Naive thymus-derived CD4-positive, alpha-beta T cell (primary cell): ENCODE measurements at regions not wholly inside any gene's neighbourhood (a gene's known extent, or its start where the extent isn't known, plus 50 kb on each side); places are given as distances from the start of the nearest gene placed in this dataset.
"Not testable (repeated sequence)": the region's sequence is repeated elsewhere in the genome, so short reads cannot be mapped to it uniquely, and the experiment has no call there.

Source experiments
- ATAC-seq: fragments of 150-1000 bp; cut with Tn5 transposase; 2 replicates; pipeline ENCODE4 v1.10.0; 2021; ENCODE audit warnings: mild to moderate bottlenecking, moderate library complexity
- CTCF ChIA-PET: fragments of 350-600 bp; sonication (Branson Sonifier 250); formaldehyde crosslinking; loops from one replicate; lab custom pipeline; 2021; ENCODE audit warnings: antibody characterized with exemption; lab: Charles Lee
- POLR2A ChIA-PET: fragments of 350-600 bp; sonication (Branson Sonifier 250); formaldehyde crosslinking; loops from one replicate; lab custom pipeline; 2021; ENCODE audit warnings: antibody characterized with exemption, inconsistent platforms; lab: Charles Lee
- DNase-seq, 9 donors: peaks; one replicate each; pipeline versions ENCODE4 v3.0.0 to v3.0.0-alpha.2; 2020 to 2022; ENCODE audit warnings: mixed read lengths in 1 of 9
- H3K27ac ChIP-seq: one replicate; pipeline ENCODE4 v1.7.0; 2013; ENCODE audit warnings: mild to moderate bottlenecking, low read depth, low read length, moderate library complexity
- H3K27me3 ChIP-seq, 2 donors: one replicate each; pipeline ENCODE4 v1.7.0; 2013; ENCODE audit warnings: low read length in 2 of 2, mild to moderate bottlenecking in 2 of 2, moderate library complexity in 2 of 2; ENCODE audit not compliant: control insufficient read depth in 2 of 2, insufficient read depth in 2 of 2
- H3K36me3 ChIP-seq, 3 experiments: 1 replicate in 2 of 3; 2 replicates in 1 of 3; pipeline ENCODE4 v1.7.0; 2013; ENCODE audit warnings: low read length in 3 of 3, mild to moderate bottlenecking in 3 of 3, moderate library complexity in 1 of 3; ENCODE audit not compliant: insufficient read depth in 3 of 3, control insufficient read depth in 2 of 3
- H3K4me1 ChIP-seq, 2 donors: one replicate each; pipeline ENCODE4 v1.7.0; 2013; ENCODE audit warnings: low read length in 2 of 2, mild to moderate bottlenecking in 2 of 2, moderate library complexity in 1 of 2; ENCODE audit not compliant: control insufficient read depth in 2 of 2, insufficient read depth in 2 of 2
- H3K4me3 ChIP-seq: 2 replicates; pipeline ENCODE4 v1.7.0; 2013; ENCODE audit warnings: mild to moderate bottlenecking, low read length
- H3K9me3 ChIP-seq, 3 experiments: 1 replicate in 2 of 3; 2 replicates in 1 of 3; pipeline ENCODE4 v1.7.0; 2013; ENCODE audit warnings: low read length in 3 of 3; ENCODE audit not compliant: control insufficient read depth in 2 of 3
- H3K27ac Mint-ChIP-seq, 9 donors: one replicate each; pipeline ENCODE4 v1.8.0; 2020 to 2022; ENCODE audit warnings: mixed read lengths in 9 of 9, mild to moderate bottlenecking in 8 of 9, moderate library complexity in 5 of 9, inconsistent platforms in 2 of 9
- H3K27me3 Mint-ChIP-seq, 5 donors: one replicate each; pipeline ENCODE4 v1.8.0; 2021 to 2022; ENCODE audit warnings: mixed read lengths in 5 of 5, mild to moderate bottlenecking in 1 of 5
- H3K36me3 Mint-ChIP-seq, 5 donors: one replicate each; pipeline ENCODE4 v1.8.0; 2020 to 2022; ENCODE audit warnings: mixed read lengths in 5 of 5, mild to moderate bottlenecking in 3 of 5, inconsistent platforms in 1 of 5
- H3K4me1 Mint-ChIP-seq, 7 donors: one replicate each; pipeline ENCODE4 v1.8.0; 2020 to 2022; ENCODE audit warnings: mixed read lengths in 7 of 7, mild to moderate bottlenecking in 3 of 7, inconsistent platforms in 1 of 7
- H3K4me3 Mint-ChIP-seq, 10 donors: one replicate each; pipeline ENCODE4 v1.8.0; 2020 to 2022; ENCODE audit warnings: mild to moderate bottlenecking in 10 of 10, mixed read lengths in 10 of 10, moderate library complexity in 6 of 10, inconsistent platforms in 2 of 10
- H3K9me3 Mint-ChIP-seq, 11 donors: one replicate each; pipeline ENCODE4 v1.8.0; 2020 to 2022; ENCODE audit warnings: mixed read lengths in 11 of 11, mild to moderate bottlenecking in 4 of 11, inconsistent platforms in 1 of 11, moderate library complexity in 1 of 11
- intact Hi-C, 2 donors: fragments of 100-400 bp; cut with micrococcal nuclease; formaldehyde crosslinking; loops; one replicate each; pipeline ENCODE4 v1.15.1; 2023

DNA sequence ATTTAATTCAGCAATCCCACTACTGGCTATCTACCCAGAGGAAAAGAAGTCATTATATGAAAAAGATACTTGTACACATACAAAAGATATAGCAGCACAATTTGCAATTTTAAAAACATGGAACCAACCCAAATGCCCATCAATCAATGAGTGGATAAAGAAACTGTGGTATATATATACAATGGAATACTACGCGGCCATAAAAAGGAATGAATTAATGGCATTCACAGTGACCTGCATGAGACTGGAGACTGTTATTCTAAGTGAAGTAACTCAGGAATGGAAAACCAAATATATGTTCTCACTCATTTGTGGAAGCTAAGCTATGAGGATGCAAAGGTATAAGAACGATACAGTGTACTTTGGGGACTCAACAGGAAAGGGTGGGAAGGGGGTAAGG, 102.8 kb upstream of the KCNMA1 start:
- H3K27ac ChIP-seq, DNase-seq, CTCF ChIA-PET, H3K36me3 ChIP-seq, intact Hi-C loops, ATAC-seq, H3K4me3 Mint-ChIP-seq, H3K9me3 ChIP-seq, H3K4me1 Mint-ChIP-seq, H3K27ac Mint-ChIP-seq, H3K27me3 ChIP-seq, H3K4me1 ChIP-seq, POLR2A ChIA-PET, H3K4me3 ChIP-seq: not testable (repeated sequence)
- H3K9me3 Mint-ChIP-seq = peaks cover 7 to 46% (median 18%) of the 10 kb centered on the region in 11 donors
- H3K27me3 Mint-ChIP-seq = peaks cover 3 to 13% (median 12%) of the 10 kb centered on the region in 5 donors
- peaks cover 0 to 16% (median 5%) of the 10 kb centered on the region in 5 donors for H3K36me3 Mint-ChIP-seq

DNA sequence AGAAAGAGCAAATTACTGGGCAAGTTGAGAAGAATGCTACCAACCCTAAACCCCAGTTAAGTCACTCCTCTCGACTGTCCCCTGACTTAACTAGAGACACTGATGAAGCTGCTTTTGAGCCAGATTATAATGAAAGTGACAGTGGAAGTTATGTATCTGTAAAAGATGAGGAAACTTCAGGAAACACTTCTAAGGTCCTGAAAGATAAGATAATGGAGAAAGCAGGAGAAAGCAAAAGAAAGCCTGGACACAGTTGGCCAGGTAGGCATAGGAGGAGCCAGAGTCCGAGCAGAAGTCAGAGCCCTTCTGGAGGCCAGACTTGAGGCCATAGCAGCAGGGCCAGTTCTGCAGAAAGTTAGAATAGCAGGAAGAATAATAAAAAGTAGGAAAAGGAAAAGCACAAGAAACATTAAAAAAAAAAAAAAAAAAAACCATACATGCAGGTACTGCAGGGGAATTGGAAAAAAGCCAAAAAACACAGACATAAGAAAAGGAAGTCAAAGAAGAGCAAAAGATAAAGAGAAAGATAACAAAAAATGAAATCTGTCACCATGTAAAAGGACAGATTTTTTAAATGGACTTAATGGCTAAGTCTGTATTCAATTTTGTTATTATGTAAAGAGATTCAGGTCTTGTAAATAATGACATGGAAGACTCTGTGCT, 101.0 kb upstream of the KCNMA1 start:
- ATAC-seq (no peak), DNase-seq (no peak)
- no peak overlapping the region for H3K4me3 ChIP-seq
- CTCF ChIA-PET = no interaction called here
- peaks cover 3 to 12% (median 9%) of the 10 kb centered on the region in 5 donors for H3K27me3 Mint-ChIP-seq
- peaks cover 0 to 5% (median 0%) of the 10 kb centered on the region in 7 donors for H3K4me1 Mint-ChIP-seq
- peaks cover 0 to 7% (median 0%) of the 10 kb centered on the region in 3 experiments for H3K9me3 ChIP-seq
- intact Hi-C loops = no loop called here
- H3K4me1 ChIP-seq = no peaks in the 10 kb centered on the region
- H3K4me3 Mint-ChIP-seq = no peak overlapping the region
- no peak overlapping the region for H3K27ac Mint-ChIP-seq
- H3K27ac ChIP-seq = no peak overlapping the region
- POLR2A ChIA-PET = no interaction called here
- no peaks in the 10 kb centered on the region for H3K36me3 ChIP-seq
- peaks cover 0 to 16% (median 5%) of the 10 kb centered on the region in 5 donors for H3K36me3 Mint-ChIP-seq
- no peaks in the 10 kb centered on the region for H3K27me3 ChIP-seq
- peaks cover 7 to 46% (median 18%) of the 10 kb centered on the region in 11 donors for H3K9me3 Mint-ChIP-seq

DNA sequence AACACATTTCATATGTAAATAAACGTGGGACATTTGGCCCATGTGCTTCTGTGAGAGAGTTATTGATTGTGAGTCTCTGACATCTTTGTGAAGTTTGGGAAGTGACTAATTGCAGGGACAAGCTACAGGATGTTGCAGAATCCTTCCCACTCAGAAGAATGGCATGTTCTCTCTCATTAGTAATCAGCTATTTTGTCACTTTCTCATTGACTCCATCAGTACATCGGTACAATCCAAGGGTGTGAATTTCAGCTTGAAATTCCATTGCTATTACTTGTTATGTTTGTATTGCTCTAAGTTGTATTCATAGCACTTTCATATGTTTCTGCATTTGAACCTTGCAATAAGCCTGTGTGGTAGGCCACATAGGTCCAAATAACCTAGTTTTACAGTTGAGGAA, 100.0 kb upstream of the KCNMA1 start:
- intact Hi-C loops = no loop called here
- ATAC-seq (no peak), DNase-seq (no peak)
- H3K27me3 ChIP-seq = no peaks in the 10 kb centered on the region
- ChIA-PET CTCF (no interaction called here), POLR2A (no interaction called here)
- no peak overlapping the region for H3K4me3 ChIP-seq
- peaks cover 0 to 16% (median 5%) of the 10 kb centered on the region in 5 donors for H3K36me3 Mint-ChIP-seq
- H3K9me3 Mint-ChIP-seq = peaks cover 7 to 44% (median 17%) of the 10 kb centered on the region in 11 donors
- H3K27ac Mint-ChIP-seq = no peak overlapping the region
- H3K4me1 Mint-ChIP-seq = peaks cover 0 to 5% (median 0%) of the 10 kb centered on the region in 7 donors
- H3K9me3 ChIP-seq = peaks cover 0 to 7% (median 0%) of the 10 kb centered on the region in 3 experiments
- no peak overlapping the region for H3K4me3 Mint-ChIP-seq
- no peak overlapping the region for H3K27ac ChIP-seq
- H3K36me3 ChIP-seq = no peaks in the 10 kb centered on the region
- no peaks in the 10 kb centered on the region for H3K4me1 ChIP-seq
- peaks cover 3 to 12% (median 7%) of the 10 kb centered on the region in 5 donors for H3K27me3 Mint-ChIP-seq

DNA sequence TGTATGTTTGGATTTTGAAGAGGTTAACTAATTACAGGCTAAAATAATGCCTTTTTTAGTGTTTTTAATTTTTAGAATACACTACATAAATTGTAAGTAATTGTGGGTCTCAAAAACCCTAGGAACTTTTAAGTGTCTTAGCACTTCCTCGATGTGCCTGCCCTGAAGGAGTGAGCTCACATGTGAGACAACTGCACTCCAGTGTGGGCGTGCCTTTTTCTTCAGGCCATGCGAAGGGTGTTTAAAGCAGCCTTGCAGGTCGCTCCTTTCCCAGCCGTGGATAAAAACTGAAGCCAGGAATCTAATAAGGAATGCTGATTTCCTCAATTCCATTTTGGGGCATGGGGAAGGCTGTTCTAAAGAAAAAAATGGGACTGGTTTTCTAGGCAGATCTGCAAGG, 97.5 kb upstream of the KCNMA1 start:
- not testable (repeated sequence) for H3K27ac Mint-ChIP-seq

DNA sequence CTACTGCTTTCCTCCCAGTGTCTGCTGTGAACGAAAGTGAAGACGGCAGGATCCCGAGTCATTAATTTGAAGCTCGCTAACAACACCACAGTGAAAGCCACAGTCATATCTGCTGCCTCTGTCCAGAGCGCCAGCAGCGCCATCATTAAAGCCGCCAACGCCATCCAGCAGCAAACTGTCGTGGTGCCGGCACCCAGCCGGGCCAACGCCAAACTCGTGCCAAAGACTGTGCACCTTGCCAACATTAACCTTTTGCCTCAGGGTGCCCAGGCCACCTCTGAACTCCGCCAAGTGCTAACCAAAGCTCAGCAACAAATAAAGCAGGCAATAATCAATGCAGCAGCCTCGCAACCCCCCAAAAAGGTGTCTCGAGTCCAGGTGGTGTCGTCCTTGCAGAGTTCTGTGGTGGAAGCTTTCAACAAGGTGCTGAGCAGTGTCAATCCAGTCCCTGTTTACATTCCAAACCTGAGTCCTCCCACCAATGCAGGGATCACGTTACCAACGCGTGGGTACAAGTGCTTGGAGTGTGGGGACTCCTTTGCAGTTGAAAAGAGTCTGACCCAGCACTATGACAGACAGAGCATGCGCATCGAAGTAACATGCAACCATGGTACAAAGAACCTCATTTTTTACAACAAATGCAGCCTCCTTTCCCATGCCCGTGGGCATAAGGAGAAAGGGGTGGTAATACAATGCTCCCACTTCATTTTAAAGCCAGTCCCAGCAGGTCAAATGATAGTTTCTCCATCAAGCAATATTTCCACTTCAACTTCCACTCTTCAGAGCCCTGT, 94.8 kb upstream of the KCNMA1 start:
- ATAC-seq = no peak
- H3K4me1 ChIP-seq = no peaks in the 10 kb centered on the region
- no peak for DNase-seq
- H3K27ac Mint-ChIP-seq = no peak overlapping the region
- H3K36me3 Mint-ChIP-seq = peaks cover 0 to 4% (median 0%) of the 10 kb centered on the region in 5 donors
- ChIA-PET CTCF (no interaction called here), POLR2A (no interaction called here)
- no peaks in the 10 kb centered on the region for H3K36me3 ChIP-seq
- H3K27ac ChIP-seq = no peak overlapping the region
- H3K4me1 Mint-ChIP-seq = no peaks in the 10 kb centered on the region
- peaks cover 4 to 17% (median 11%) of the 10 kb centered on the region in 5 donors for H3K27me3 Mint-ChIP-seq
- H3K9me3 ChIP-seq = no peaks in the 10 kb centered on the region
- no peak overlapping the region for H3K4me3 Mint-ChIP-seq
- intact Hi-C loops = no loop called here
- peaks cover 0 to 10% (median 5%) of the 10 kb centered on the region in 11 donors for H3K9me3 Mint-ChIP-seq
- no peak overlapping the region for H3K4me3 ChIP-seq
- H3K27me3 ChIP-seq = no peaks in the 10 kb centered on the region

More for the DNA sequence above, 97.5 kb upstream of the KCNMA1 start:
- H3K27me3 ChIP-seq, H3K4me1 ChIP-seq, DNase-seq, intact Hi-C loops, H3K36me3 ChIP-seq, H3K4me3 ChIP-seq, POLR2A ChIA-PET, H3K4me1 Mint-ChIP-seq, ATAC-seq, CTCF ChIA-PET, H3K4me3 Mint-ChIP-seq, H3K27ac ChIP-seq, H3K9me3 ChIP-seq: not testable (repeated sequence)
- peaks cover 5 to 35% (median 17%) of the 10 kb centered on the region in 11 donors for H3K9me3 Mint-ChIP-seq
- peaks cover 3 to 12% (median 7%) of the 10 kb centered on the region in 5 donors for H3K27me3 Mint-ChIP-seq
- peaks cover 0 to 12% (median 0%) of the 10 kb centered on the region in 5 donors for H3K36me3 Mint-ChIP-seq

DNA sequence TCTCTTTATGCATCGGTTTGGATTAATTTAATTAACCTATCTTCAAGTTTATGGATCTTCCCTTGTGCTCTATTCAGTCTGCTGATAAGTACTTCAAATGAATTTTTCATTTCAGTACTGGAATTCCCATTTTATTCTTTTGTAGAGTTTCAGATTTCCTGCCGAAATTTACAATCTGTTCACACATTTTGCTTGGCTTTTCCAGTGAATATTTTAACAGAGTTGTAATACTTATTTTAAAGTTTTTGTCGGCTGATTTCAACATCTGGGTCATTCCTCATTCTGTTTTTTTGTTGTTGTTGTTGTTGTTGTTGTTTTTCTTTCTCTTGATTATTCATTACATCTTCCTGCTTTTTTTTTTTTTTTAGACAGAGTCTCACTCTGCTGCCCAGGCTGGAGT, 89.9 kb upstream of the KCNMA1 start:
- Mint-ChIP-seq H3K27ac (no peak overlapping the region), H3K36me3 (peaks cover 0 to 5% (median 0%) of the 10 kb centered on the region in 5 donors)
- CTCF ChIA-PET = no interaction called here

More for the DNA sequence above, 89.9 kb upstream of the KCNMA1 start:
- ATAC-seq (no peak), DNase-seq (no peak)
- H3K4me1 Mint-ChIP-seq = no peaks in the 10 kb centered on the region
- Histone ChIP-seq H3K27me3 (no peaks in the 10 kb centered on the region), H3K27ac (no peak overlapping the region), H3K36me3 (no peaks in the 10 kb centered on the region), H3K4me3 (no peak overlapping the region), H3K4me1 (no peaks in the 10 kb centered on the region), H3K9me3 (peaks cover 0 to 4% (median 0%) of the 10 kb centered on the region in 3 experiments)
- POLR2A ChIA-PET = no interaction called here
- peaks cover 0 to 17% (median 8%) of the 10 kb centered on the region in 5 donors for H3K27me3 Mint-ChIP-seq
- no peak overlapping the region for H3K4me3 Mint-ChIP-seq
- intact Hi-C loops = no loop called here
- peaks cover 0 to 12% (median 4%) of the 10 kb centered on the region in 11 donors for H3K9me3 Mint-ChIP-seq
